Erythroblast (primary cell): ENCODE measurements at regions not wholly inside any gene's neighbourhood (a gene's known extent, or its start where the extent isn't known, plus 50 kb on each side); places are given as distances from the start of the nearest gene placed in this dataset.

ENCODE experiments used
- GATA1 ChIP-seq: IDR thresholded peaks from 2 replicates; pipeline ENCODE4 v1.6.1; 2011; ENCODE audit warnings: low read depth, mild to moderate bottlenecking, control low read depth, low read length, moderate library complexity
- POLR2A ChIP-seq: IDR thresholded peaks from 2 replicates; pipeline ENCODE4 v1.6.1; 2011; ENCODE audit warnings: mild to moderate bottlenecking, low read length

DNA sequence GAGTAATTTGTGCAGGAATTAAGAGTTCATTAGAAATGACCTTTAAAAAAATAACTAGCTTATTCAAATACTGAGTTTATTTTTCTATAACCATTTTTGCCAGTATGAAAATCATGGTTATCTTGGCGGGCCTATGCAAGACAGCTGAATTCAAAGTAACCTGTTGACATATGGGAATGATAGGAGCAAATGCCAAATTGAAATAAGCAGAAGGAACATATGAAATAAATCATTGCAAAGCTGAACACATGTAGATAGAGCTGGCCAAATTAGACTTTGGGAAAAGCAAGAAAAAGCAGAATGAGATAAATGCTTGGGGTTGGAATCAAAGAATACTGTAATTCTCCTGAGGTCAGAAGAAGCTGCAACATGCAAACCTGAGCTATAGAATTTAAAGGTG is 372.5 kb downstream of the ADAMTS20 start:
- TF ChIP-seq POLR2A (no peak), GATA1 (no peak)
